Ishikawa (cell line): ENCODE measurements at regions not wholly inside any gene's neighbourhood (a gene's known extent, or its start where the extent isn't known, plus 50 kb on each side); places are given as distances from the start of the nearest gene placed in this dataset.

Experiments
- CEBPB ChIP-seq: IDR thresholded peaks from 2 replicates; pipeline ENCODE4 v1.6.1; 2012
- EGR1 ChIP-seq: IDR thresholded peaks from 2 replicates; pipeline ENCODE4 v1.6.1; 2012
- TAF1 ChIP-seq: IDR thresholded peaks from 2 replicates; pipeline ENCODE4 v1.6.1; 2012; ENCODE audit warnings: low read depth, mild to moderate bottlenecking
- TF ChIP-seq, protein P1 (sequence below): IDR thresholded peaks from 2 replicates; pipeline ENCODE4 v1.6.1; 2012; ENCODE audit warnings: low read depth, mild to moderate bottlenecking

DNA sequence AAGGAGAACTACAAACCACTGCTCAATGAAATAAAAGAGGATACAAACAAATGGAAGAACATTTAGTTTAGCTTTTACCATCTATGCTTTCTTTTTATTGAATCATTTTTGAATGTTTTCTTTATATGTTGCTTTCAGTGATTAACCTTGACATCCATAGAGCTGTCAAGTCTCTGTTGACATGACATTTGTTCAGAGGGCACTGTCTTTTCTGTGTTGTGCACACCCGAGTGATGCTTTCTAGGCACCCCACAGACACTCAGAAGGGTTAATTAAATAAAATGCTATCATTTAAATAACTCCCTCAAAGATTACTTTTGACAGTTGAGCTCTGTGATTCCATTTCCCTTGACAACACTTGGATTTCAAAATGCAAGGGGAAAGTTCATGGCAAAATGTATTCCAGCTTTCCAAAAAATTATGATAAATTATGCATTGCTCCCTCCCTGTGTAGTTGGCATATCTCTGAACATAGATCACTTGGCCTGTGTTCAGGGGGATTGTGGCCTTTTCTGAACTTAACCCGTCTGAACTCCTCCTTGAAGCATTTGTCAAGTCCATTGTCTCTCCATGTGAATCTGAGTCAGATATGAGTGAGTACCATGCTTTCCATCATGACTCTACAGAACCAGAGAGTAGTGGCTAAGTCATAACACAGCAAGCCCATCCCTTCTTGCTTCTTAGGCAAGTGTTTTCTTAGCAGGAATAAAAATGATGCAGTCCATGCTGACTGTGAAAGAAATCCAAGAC lies 372.6 kb downstream of the RPRM start:
- TF ChIP-seq TAF1 = no peak
- TF ChIP-seq EGR1 = no peak
- TF ChIP-seq, protein P1, sequence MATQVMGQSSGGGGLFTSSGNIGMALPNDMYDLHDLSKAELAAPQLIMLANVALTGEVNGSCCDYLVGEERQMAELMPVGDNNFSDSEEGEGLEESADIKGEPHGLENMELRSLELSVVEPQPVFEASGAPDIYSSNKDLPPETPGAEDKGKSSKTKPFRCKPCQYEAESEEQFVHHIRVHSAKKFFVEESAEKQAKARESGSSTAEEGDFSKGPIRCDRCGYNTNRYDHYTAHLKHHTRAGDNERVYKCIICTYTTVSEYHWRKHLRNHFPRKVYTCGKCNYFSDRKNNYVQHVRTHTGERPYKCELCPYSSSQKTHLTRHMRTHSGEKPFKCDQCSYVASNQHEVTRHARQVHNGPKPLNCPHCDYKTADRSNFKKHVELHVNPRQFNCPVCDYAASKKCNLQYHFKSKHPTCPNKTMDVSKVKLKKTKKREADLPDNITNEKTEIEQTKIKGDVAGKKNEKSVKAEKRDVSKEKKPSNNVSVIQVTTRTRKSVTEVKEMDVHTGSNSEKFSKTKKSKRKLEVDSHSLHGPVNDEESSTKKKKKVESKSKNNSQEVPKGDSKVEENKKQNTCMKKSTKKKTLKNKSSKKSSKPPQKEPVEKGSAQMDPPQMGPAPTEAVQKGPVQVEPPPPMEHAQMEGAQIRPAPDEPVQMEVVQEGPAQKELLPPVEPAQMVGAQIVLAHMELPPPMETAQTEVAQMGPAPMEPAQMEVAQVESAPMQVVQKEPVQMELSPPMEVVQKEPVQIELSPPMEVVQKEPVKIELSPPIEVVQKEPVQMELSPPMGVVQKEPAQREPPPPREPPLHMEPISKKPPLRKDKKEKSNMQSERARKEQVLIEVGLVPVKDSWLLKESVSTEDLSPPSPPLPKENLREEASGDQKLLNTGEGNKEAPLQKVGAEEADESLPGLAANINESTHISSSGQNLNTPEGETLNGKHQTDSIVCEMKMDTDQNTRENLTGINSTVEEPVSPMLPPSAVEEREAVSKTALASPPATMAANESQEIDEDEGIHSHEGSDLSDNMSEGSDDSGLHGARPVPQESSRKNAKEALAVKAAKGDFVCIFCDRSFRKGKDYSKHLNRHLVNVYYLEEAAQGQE = no peak
- no peak for TF ChIP-seq CEBPB
